DMS153 treated with DMSO at 0.1 percent for 48 hours (cell line): ENCODE measurements at regions not wholly inside any gene's neighbourhood (a gene's known extent, or its start where the extent isn't known, plus 50 kb on each side); places are given as distances from the start of the nearest gene placed in this dataset.
A peak's percentile ranks its signal among the peaks of the same experiment; 100 is the strongest.

ENCODE experiments used
- DNase-seq: peaks from one replicate; lab custom pipeline; 2025; ENCODE audit not compliant: unreplicated experiment; lab: John Stamatoyannopoulos, UW

- no peak for DNase-seq
These were observed 988.4 kb upstream of the TENM3 start for GRCh38 chr4:181254771-181255170.

GRCh38 chr4:181258569-181258968, 984.6 kb upstream of the TENM3 start:
- DNase-seq, result no peak

- peak; percentile 40 for DNase-seq
These were observed 984.0 kb upstream of the TENM3 start for GRCh38 chr4:181259081-181259709.

GRCh38 chr4:181261279-181261678, 981.9 kb upstream of the TENM3 start:
- no peak for DNase-seq

- no peak for DNase-seq
These were observed 978.3 kb upstream of the TENM3 start for GRCh38 chr4:181264893-181265292.

DNA sequence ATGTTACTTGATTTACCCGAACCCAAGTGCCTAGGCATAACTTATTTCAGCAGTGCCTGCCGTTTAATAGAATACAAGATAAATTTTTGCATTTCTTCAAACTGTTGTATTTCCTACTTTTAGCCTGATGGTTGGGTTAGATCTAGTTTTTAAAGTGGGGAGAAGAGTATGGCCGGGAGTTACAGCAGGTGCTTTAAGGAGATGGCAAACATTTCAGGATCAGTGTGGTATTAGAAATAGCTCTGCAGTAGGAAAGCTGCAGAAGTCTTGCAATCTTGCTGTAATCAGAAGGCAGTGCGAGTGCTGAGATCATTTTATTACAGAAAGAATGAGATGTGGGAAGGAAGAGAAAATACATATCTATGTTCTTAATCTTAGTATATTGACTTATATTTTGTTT, 977.8 kb upstream of the TENM3 start:
- DNase-seq, result no peak

GRCh38 chr4:181271116-181271640, 972.0 kb upstream of the TENM3 start:
- DNase-seq, result no peak

DNA sequence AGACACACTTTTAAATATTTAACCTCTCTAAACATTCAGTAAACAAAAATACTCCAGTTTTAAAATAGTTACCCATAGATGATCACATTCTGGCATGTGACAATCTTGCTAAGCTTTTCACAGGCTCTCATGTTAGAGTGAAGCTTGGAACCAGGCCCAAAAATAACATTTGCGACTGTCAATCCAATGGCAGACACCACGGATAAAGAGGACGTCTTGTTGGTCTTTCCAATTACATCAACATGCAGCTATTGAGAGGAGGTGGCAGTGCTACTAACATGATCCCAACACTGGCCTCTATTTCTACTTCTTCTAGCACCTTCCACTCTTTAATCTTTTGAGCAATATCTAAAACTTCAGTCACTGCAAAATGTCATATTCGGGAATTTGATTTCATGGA, 970.8 kb upstream of the TENM3 start:
- no peak for DNase-seq

GRCh38 chr4:181278941-181279340, 964.3 kb upstream of the TENM3 start:
- DNase-seq, result no peak

GRCh38 chr4:181281451-181281850, 961.8 kb upstream of the TENM3 start:
- no peak for DNase-seq

GRCh38 chr4:181289198-181289597, 954.0 kb upstream of the TENM3 start:
- DNase-seq, result peak; percentile 75

GRCh38 chr4:181291615-181292014, 951.6 kb upstream of the TENM3 start:
- no peak for DNase-seq

DNA sequence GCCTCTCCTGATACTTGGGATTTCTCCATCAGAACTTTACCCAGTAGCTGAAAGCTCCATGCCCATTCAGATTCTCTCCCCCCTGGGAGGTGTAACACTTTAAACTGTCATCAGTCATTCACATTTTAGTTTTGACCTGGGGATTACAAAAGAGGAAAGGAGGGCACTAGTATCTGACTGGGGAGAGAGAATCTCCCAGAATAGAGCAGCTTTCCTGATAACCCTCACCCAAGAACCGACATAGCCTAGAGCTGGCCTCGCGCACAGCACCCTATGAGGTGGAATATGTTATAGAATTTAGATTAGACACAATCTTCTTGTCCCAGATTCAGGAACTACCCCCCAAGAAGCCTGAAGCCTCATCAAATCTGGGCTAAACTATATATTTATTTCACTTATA, 950.2 kb upstream of the TENM3 start:
- DNase-seq, result no peak

DNA sequence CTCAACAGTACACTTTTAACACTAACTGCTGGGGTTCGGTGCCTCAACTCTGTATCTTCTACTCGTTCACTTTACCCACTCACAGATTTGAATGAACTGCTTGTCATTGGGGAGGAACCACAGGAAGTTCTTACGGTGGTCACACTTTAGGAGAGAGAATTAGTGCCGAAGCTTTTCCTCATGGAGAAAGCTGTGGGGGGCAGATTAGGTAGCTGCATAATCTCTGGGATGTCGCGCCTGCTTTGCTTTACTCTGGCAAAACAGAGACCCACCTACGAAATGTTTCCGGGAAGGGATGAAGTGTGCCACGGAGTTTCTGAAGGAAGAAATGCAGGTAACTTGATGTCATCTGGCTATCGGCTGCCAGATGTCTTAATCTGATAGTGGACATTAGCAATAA, 949.7 kb upstream of the TENM3 start:
- no peak for DNase-seq

DNA sequence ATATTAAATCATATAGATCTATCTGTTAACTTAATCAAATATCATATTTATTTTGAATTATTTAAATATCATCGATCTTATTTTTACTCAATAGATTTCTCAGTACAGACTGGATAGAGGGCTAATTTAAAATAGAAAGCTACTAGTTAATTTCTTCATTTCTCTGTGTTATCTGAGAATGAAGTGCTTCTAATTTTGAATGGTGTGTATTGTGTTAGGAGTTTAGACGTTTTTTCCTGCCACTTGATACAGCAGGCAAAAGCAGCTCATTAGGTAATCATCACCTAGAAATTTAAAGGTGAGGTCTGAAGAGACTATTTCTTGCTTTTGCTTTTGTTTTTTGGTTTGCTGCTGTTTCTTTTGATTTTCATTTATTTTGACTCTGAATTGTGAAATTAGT, 948.8 kb upstream of the TENM3 start:
- DNase-seq, result no peak

DNA sequence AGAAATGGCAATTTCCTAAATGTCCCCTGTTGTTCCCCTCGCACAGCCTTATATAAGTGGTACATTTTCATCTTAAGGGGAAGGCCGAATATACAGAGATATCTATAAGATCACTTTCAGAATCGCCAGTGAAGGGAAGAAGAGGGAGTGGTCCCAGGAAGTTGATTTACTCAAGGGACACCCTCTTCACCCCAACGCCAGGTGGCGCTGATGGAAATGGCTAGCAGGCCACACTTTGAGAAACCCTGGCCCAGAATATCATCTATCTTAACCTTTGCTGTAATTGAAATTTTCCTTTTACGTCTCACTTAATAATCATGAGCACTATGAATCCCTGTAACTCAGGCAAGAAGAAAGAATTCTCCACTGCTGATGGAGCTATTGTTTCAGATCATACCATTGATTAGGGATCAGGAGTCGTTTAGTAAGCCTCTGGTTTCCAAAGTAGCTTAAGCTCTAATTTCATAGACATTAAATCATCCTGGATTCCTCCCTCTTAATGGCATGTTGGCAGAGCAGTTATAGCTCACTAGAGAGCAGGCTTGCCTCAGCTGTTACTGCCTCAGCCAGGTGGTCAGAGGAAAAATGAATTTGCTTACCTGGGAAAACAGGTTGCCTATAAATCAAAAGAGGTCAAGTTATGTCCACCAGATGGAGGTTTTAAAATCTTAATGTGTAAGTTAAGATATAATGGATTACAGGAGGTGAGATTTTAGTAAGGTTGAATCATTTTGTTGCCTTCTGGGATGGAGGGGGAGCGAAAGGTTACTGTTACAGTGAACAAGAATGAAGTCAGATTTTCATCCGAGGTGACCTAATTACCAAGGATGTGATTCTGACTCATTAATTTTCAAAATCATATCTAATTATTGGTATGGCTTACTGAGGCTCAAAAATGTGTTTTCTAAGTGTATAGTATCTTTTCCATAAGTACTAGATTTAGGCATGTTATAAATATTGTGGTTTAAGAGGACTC, 941.2 kb upstream of the TENM3 start:
- peak; percentile 90 for DNase-seq

GRCh38 chr4:181307824-181308223, 935.4 kb upstream of the TENM3 start:
- DNase-seq, result no peak

DNA sequence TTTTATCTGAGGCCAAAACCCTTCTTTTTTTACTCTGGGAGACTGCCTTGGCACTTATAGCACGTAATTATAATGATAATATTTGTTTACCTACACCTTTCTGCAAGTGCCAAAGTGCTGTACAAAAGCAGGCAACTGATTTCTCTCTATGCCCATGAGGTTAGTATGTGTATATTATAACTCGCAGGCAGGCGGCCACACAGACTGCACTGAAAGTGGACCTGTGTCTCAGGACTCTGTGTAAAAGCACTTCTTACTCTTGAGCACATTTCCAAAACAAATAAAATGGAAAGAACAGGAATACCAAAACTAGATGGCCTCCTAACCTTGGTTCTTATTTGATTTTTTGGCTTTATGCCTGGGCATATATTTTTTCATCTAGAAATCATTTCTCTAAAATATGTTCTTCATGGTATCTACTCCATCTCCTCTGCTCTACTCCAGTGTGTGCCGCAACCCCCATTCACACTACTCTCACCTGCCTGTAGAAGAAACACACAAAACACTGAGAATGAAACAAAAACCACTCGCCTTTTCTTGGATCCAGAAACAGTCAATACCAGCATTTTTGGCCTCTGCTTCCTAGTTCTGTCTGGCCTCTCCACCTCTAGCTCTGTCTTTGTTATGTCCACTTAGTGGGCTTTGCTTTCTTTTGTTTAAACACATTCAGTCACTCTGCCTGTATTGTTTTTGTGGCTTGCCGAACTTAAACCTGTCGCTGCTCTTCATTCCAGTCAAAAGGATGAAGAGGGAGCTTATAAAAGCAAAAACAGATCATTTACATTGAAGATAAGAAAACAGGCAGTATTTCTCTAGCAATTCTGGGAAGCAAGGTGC, 934.5 kb upstream of the TENM3 start:
- DNase-seq, result peak; percentile 52

GRCh38 chr4:181312066-181312465, 931.1 kb upstream of the TENM3 start:
- DNase-seq, result no peak

- no peak for DNase-seq
These were observed 923.6 kb upstream of the TENM3 start for GRCh38 chr4:181319629-181320028.

DNA sequence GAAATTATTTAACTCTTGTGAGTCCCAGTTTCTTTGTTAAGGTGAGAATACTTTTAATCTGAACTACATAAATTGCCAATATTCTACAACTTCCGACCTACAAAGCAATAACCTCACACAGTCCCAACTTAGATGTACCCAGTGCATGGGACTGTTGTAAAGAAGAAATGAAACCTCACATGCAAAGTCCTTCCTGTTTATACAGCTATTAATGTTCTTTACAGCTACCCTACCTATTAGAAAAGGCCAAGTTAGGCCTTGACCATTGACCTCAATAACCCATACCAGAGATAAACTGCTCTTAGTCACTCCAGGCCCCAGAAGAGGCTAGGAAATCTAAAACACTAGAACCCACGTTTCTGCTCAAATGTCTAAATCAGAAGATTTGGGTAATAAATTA, 920.1 kb upstream of the TENM3 start:
- no peak for DNase-seq
